Stimulated activated CD4-positive, alpha-beta T cell treated with anti-CD3 and anti-CD28 coated beads, Interleukin-1b, Interleukin-23, amount 100 ng/mL, for 1 hour (primary cell): ENCODE measurements at regions not wholly inside any gene's neighbourhood (a gene's known extent, or its start where the extent isn't known, plus 50 kb on each side); places are given as distances from the start of the nearest gene placed in this dataset.

Source experiments
- DNase-seq, 2 donors: peaks; one replicate each; pipeline ENCODE4 v3.0.0-alpha.2; 2020; ENCODE audit warnings: low read depth in 2 of 2

DNA sequence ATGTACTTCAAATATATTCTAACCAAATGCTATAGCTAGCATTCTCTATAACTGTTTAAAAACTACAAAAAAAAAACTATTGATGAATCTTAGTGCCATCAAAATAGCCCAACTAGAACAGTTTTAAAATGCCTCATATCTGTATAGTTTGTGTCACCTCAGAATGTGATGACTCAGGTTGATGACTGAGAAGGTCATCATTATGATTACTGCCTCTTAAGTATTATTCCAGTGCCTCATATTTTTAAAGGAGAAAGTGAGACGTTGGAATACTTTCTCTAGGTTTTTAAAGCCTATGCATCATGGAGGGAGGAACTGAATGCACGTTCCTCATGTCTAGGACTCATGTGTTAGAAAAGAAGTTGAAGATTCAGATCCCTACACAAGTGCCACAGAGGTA, 88.2 kb downstream of the TMA16 start:
- no peak for DNase-seq

DNA sequence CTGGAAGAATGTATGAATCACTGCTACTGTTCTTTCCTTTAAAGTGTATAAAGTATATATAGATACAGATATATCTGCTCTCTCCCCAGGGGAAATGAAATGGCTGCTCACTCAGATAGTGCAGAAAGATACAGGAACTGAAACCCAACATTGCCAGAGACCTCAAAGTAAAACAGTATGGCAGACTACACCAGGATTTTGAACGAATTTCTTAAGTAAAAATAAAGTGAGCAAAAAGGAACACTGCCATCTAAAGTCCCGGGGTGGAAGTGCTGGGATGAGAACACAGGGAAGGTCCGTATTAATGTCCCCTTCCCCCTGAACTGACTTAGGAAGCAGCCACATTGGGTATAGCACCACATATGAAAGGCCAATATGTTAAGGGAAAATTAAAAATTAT, 93.4 kb downstream of the TMA16 start:
- no peak for DNase-seq

DNA sequence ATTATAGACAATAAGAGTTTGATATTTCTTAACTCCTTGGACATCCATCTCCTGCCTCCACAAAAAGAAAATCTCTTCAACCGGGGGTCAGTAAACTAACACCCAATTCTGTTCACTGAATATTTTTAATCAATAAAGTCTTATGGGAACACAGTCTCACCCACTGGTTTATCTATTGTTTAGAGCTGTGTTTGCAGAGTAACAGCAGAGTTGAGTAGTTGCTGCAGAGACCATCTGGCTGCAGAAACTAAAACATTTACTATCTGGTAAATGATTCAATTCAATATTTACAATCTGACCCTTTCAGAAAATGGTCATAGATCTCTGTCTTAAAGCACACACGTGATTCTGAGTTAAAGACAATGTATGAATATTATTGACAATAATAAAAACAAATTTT, 94.0 kb downstream of the TMA16 start:
- no peak for DNase-seq

DNA sequence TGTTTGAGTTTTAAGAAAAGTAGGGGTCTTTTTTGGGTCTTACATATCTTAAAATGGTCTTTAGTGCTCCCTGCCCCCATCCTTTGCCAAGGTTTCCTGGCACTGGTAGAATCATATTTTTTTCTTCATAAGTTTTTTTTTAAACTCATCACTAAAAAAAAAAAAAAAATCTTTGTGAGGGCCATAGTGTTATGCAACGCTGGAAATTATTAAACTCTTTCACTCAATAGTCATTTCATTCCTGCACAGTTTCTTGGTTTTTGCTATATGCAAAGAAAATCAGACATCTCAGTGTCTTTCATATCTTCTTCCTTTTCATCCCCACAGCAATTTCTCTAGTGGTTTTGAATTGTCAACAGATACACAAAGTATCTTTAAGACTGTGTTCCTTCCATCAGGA, 95.6 kb downstream of the TMA16 start:
- no peak for DNase-seq

DNA sequence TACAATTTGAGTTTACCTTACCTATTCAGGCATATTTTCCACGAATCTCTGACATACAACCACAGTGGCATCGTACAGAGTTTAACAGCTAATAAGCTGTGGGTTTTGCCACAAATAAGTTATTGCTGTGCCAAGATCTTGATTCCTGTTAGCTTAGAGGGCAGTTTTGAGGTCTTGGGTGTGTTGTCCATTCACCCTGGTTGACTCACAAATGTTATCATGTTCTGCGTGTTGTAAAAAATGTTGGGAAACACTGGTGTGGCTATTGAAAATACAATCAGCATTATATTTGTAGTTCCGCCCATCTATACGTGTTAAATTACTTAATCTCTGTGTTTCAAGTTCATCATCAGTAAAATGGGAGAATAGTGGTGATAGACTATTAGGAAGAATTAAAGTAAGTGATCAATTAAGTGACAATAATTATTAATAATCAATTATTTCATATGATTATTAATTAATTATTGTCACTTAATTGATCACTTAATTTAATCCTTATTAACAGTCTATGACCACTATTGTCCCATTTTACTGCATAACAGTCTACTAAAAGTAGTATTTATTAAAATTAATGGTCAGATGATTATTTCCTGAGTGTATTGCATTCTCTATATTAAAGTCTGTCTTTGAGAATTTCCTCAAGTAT, 96.3 kb downstream of the TMA16 start:
- DNase-seq = no peak

DNA sequence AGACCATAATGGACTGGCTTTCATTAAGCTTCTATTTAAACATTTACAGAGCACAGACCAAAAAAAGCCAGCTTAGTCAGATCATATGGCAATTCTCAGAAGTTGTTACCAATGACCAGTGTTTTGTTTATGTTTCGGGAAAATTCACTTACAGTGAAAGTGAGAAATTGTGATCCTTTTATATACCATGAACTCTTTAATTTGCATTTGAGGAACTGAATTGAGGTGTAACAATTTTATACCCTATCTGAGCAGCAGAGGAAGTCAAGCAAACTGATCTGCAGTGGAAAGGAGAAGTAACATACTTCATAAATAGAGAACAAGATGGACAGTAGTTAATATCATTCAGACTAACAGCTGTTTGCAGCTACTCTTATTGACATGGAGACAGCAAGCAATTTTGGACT, 97.1 kb downstream of the TMA16 start:
- no peak for DNase-seq

DNA sequence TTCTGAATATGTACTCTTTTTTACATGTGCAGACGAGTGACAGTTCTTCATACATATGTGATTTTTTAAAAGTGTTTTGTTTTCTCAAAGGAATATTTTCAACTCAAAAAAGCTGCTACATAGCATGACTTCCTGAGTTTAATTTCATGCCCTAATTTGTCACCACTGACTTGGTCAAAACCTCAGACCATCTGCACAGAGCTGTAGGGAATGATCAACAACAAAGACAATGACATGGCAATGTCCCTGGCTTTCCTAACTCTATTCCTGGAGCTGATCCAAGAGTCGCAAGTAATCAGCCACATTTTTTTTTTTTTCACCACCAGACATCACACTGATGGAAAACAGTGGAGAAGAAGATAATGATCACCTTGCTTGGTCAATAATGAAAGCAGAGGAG, 97.7 kb downstream of the TMA16 start:
- DNase-seq = no peak

DNA sequence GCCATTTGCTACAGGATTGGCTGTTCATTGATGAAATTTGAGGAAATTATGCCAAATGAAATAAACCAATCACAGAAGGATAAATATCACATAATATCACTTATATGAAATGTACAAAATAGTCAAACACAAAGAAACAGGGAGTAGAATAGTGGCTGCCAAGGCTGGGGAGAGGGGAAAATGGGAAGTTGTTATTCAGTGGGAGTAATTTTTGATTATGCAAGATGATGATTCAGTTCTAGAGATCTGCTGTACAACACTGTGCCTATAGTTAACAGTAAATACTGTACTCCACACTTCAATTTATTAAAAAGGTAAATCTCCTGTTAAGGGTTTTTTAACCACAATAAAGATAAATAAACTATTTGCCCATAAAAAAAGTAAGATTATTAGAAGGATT, 101.1 kb downstream of the TMA16 start:
- no peak for DNase-seq

DNA sequence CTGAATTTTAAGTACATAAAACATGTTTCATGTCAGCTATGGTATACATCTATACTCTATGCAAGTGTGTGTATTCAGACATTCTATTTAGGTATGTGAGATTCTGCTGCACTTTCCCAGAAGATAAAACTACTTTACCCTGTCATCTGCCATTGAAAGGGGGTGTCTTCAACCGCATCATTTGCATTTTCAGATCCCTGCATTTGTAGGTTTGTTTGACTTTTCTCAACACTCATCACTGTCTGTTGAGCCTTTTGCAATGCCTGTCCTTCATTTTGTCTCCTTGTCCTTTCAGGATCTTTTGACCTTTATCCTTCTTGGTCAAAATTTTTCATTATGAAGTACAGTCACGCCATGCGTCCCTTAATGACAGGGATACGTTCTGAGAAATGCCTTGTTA, 103.5 kb downstream of the TMA16 start:
- DNase-seq = no peak

DNA sequence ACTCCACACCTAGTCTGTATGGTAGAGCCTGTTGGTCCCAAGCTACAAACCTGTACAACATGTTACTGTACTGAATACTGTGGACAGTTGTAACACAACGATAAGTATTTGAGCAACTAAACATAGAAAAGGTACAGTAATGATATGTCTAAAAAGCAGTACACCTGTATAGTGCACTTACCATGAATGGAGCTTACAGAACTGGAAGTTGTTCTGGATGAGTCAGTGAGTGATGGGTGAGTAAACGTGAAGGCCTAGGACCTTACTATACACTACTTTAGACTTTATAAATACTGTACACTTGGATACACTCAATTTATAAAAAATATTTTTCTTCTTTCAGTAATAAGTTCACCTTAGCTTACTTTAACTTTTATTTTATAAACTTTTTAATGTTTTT, 104.0 kb downstream of the TMA16 start:
- DNase-seq = no peak

DNA sequence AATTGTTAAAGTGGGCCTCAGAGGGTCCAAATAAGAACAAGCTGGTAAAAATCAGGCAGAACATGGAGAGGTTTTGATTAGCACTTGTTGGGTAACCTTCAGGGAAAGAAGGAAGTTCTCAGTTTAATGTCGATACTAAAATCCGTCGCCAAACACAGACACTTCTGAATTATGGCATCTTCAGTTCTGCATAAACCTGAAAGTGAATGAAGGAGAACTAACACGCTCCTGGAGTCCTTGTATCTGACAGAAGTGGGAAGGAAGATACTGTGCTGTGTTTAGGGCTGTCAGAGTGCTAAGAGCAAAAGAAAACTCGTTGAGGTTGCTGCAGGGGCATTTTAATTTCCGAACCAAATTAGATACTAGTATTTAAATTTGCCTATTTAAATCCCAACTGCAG, 106.2 kb downstream of the TMA16 start:
- DNase-seq = no peak

DNA sequence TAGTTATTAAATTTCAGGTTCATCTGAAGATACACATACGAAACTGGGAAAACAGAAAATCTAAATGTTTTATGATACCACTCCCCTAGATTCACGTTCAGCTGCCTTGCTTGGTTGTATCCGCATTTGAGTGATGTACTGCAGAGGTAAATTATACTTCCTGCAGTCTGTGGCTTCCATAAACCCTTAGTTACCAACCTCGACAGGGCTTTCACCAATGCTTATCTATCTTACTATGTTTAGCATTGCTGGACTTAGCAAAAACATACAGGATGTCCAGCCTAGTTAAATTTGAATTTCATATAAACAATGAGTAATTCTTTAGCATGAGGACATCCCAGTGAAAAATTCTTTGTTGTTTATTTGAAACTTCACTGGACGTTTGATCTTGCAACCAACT, 108.8 kb downstream of the TMA16 start:
- no peak for DNase-seq

DNA sequence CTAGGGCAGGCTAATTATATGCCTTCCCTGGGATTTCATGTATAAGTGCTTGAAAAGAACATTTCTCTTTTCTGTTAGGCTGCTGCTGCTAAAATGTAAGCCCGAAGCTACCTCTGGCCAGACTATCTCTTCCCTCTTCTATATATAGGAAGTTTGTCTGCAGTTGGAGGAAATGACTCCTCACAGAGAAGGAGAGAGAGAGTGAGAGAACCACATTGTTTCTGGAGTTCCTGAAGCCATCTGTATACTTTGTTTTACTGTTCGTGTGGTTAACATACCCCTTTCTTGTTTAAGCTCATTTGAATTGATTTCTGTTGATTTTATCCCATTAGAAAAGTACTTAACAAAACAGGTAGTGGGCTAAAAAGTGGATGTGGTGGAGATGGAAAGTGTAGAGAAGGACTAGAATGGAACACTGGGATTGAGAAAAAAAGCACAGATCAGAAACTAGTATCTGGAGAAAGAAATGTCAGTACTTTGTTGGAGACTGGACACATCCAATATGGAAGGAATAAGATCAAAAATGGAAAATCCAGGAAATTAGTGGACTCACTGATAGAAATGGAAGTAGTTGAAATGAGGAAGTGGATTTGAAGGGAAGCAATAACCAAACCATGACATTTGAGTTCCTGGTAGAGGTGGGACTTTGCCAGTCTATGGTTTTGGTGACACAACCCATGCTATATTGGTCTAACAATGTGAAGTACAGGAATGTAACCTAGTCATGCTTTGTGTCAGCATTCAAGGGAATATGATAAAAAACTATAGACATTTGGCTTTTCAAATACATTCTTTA, 112.6 kb downstream of the TMA16 start:
- no peak for DNase-seq

DNA sequence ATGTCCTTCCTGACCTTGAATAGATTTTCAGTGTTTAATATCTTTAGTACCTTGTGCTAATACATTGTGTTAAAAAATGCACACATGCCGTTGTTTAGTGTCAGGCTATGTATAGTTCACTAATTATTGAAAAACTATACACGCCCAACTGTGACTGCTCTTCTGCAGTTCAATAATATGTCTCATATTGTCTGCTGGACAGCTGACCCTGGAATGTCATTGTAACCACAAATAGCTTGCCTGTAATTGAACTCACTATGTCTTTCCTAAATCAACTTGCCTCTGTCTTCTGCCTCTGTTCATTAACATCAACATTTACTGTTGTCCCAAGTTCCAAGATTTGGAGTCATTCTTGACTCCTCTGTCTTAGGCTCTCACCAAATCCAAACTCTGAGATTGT, 114.5 kb downstream of the TMA16 start:
- no peak for DNase-seq

DNA sequence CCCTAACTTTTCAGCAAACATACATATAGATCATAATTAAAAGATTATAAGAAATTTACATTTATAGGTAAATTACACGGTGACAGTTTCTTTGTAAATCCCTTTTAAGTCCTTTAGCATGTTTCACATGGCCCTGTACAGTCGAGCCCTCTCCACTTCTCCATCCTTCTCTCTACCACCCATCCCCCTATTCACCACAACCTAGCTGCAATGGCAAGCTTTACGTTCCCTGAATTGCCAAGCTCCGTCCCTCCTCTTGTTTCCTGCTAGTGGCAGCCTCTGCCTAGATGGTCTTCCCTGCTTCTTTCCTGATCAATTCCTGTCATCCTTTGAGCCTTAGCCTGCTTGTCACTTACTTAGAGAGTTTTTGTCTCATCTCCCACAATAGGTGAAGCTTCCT, 116.2 kb downstream of the TMA16 start:
- no peak for DNase-seq

DNA sequence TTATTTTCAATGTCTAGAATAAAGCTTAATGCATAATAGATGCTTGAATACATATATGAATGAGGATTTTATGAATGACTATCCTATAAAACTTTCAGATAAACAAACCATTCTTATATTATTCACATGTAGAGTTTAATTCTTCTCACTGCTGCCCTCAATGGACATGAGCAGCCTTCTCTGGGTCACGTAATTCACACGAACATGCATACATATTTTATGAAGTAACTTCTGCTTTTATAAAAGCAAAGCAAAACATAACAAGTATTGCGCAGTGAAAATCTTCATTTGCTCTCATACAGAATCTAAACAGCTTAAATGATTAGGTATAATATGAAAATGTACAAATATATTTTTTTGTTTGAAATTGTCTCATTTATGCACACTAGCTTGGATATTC, 116.7 kb downstream of the TMA16 start:
- no peak for DNase-seq

DNA sequence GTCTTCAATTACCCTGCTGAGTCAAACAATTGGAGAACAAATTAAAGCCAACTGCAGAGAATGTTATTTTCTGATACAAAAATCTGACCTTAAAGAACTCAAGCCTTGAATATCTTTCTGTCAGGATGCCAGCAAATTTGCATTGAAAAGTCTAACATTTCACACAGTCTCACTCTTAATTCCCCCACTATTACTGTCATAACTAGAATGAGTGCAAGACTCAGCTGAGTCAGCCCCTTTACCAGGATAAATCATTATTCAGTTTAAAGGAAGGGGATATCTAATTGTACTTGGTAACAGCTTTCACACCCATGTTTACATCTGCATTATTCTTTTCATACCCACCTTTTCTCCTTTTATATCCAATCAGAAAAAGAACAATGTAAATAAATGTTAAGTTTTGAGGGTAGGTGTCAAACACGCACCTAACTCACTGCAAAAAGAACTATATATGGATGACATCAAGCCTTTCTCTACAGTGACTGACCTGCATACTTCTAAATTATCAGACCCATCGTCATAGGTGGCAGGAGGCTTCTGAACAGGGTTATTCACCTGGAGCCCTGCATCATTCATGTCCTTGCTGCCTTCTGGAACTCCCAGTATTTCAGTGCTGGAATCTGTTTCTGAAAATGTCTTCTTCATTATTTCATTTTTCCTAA, 117.4 kb downstream of the TMA16 start:
- DNase-seq = no peak

DNA sequence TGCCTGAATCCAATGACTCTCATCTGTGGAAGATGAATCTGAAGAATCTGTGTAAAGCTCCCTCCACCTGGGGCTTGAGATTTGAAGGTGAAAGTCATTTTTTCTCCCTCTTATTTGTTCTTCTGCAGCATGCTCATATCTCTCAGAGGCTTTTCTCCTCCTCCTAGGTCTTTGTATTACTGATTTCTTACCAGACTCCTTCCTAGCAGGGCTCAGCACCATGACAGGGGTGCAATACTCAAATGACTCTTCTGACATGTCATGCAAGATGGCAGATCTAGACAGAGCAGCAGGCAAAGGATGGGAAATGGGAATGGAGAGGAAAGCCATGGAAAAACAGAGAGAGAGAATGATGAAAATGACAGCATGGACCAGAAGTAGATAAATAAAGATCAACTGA, 118.3 kb downstream of the TMA16 start:
- no peak for DNase-seq

DNA sequence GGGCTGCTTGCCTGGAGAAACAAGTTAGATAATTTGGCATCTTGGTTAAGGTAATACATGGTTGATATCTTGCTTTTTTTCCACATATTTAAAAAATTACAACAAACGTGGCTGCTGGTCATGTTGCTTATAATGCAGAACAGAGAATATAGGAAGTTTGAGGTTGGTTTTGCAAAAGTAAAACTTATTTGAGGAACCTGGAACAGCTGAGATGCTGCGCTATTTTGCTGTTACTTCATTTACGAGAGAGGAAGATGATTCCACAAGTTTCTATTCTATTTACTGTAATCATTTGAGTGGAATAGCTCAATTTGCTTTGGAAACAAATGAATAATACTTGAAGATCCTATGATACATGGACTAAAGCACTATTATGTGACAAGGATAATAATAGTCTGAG, 118.9 kb downstream of the TMA16 start:
- DNase-seq = no peak

DNA sequence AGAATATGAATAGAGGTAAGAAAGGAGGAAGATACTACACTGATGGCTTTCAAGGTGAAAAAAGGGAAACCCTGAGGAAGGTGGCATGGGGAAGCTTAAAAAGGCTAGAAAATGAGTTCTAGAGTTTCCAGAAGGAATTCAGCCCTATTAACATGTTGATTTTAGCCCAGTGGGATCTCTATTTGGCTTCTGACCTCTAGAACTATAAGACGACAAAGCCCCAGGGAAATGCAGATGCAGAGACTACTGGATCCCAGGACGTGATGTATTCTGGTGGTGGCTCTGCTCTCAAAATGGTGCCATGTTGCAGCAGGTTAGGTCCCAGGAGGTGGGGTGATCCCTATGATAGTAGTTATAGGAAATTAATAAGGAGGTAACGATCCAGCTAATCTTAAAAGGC, 120.4 kb downstream of the TMA16 start:
- DNase-seq = no peak

DNA sequence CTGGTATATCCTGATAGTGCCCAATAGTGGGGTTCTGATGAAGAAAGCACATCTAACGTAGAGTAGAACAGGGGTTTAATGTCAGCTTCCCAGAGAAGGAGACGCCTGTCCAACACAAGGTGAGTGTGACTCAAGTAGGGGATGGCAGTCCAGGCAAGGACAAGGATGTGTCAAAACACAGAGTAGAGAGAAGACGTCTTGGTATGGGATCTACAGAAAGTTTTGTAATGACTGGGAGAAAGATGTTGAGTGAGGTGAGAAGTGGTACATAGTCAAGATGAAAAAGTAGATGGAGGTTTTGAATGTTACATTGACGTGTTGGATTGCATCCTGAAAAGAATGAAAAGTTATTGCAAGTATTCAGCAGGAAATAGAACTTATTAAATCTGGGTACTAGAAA, 124.4 kb downstream of the TMA16 start:
- DNase-seq = no peak

DNA sequence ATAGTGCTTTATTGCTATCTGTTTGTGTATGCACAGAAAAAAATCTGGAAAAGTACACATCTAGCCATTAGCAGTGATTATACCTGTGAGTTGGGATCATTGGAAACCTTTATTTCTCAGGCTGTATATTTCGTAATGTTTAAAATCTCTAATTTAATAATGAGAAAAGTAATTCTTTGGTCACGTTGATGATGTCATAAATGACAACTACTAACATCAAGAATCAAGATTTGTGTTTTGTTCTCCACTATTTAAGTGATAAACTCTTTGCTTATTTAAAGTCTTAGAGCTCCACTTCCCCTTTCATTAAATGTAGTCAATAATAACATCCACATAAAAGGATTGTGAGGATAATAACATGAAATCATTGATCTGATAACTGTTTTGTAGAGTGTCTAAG, 126.2 kb downstream of the TMA16 start:
- no peak for DNase-seq

DNA sequence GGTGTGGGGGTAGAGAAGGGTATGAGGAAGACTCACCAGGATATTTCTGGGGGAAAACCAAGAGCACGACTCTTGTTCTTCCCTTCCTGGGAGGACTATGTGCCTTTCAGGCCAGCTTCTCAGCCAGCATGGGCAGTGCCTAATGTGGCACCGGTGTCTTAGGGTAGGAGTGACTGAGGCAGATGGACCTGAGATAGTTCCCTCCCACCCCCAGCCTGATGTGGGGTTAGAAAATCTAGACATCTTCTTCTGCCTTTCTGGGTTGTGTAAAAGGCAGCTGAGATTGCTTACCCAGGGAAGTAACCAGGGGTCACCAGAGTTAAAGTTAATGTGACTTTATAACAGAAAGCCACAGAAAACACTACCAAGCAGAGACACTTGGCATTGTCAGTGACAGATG, 127.3 kb downstream of the TMA16 start:
- DNase-seq = no peak
